IMR-90 (cell line): ENCODE measurements at regions not wholly inside any gene's neighbourhood (a gene's known extent, or its start where the extent isn't known, plus 50 kb on each side); places are given as distances from the start of the nearest gene placed in this dataset.

Experiments used
- ATAC-seq: fragments of 200-7000 bp; cut with Tn5 transposase; 2 replicates; pipeline ENCODE4 v1.9.1; 2020; ENCODE audit warnings: low read depth, mild to moderate bottlenecking, moderate library complexity
- BruUV-seq: library from RNA; stranded (reverse); fragments of 400-500 nt; replicated peaks from 2 replicates; lab custom pipeline; 2021; lab: Mats Ljungman, UMichigan
- CTCF ChIA-PET: fragments of 300-600 bp; formaldehyde crosslinking; extraction: SDS; loops from one replicate; lab custom pipeline; 2021; ENCODE audit warnings: antibody characterized with exemption; lab: Yijun Ruan, JAX
- POLR2A ChIA-PET: fragments of 300-600 bp; sonication (Branson Sonifier 250); formaldehyde crosslinking; loops from one replicate; lab custom pipeline; 2022; ENCODE audit warnings: antibody characterized with exemption; ENCODE audit not compliant: unreplicated experiment; lab: Charles Lee
- DNase-seq: peaks from one replicate; pipeline ENCODE4 v3.0.0; 2013
- H2AFZ ChIP-seq: replicated peaks from 2 replicates; pipeline ENCODE3; 2013; ENCODE audit warnings: low read length, mild to moderate bottlenecking; ENCODE audit not compliant: poor library complexity
- H2AK5ac ChIP-seq: 2 replicates; pipeline ENCODE4 v1.6.1; 2013; ENCODE audit warnings: low read depth, low read length, inconsistent platforms
- H2AK9ac ChIP-seq: replicated peaks from 2 replicates; pipeline ENCODE3; 2013; ENCODE audit warnings: mild to moderate bottlenecking, low read depth, low read length, moderate library complexity; ENCODE audit not compliant: poor library complexity
- H2BK120ac ChIP-seq: 2 replicates; pipeline ENCODE4 v1.6.1; 2013; ENCODE audit warnings: low read depth, low read length, inconsistent platforms
- H2BK15ac ChIP-seq: 3 replicates; pipeline ENCODE4 v1.6.1; 2013; ENCODE audit warnings: low read depth, low read length, inconsistent platforms
- H2BK20ac ChIP-seq: 2 replicates; pipeline ENCODE4 v1.6.1; 2013; ENCODE audit warnings: low read depth, mild to moderate bottlenecking, inconsistent platforms, low read length, moderate library complexity
- H2BK5ac ChIP-seq: 2 replicates; pipeline ENCODE4 v1.6.1; 2013; ENCODE audit warnings: mild to moderate bottlenecking, low read depth, low read length, inconsistent platforms; ENCODE audit not compliant: poor library complexity, severe bottlenecking
- H3K14ac ChIP-seq: replicated peaks from 2 replicates; pipeline ENCODE4 v1.6.1; 2013; ENCODE audit warnings: low read depth, low read length, inconsistent platforms
- H3K18ac ChIP-seq: 2 replicates; pipeline ENCODE4 v1.6.1; 2013; ENCODE audit warnings: low read depth, low read length, control low read depth
- H3K23ac ChIP-seq: 2 replicates; pipeline ENCODE4 v1.6.1; 2013; ENCODE audit warnings: low read depth, low read length, inconsistent platforms
- H3K27ac ChIP-seq: 2 replicates; pipeline ENCODE4 v1.5.1; 2013; ENCODE audit warnings: mild to moderate bottlenecking, control low read depth, low read length; ENCODE audit not compliant: insufficient read depth
- H3K27me3 ChIP-seq: 2 replicates; pipeline ENCODE4 v1.6.1; 2013; ENCODE audit warnings: low read length; ENCODE audit not compliant: control insufficient read depth, insufficient read depth
- H3K36me3 ChIP-seq: 2 replicates; pipeline ENCODE4 v1.6.1; 2013; ENCODE audit warnings: low read length, mixed read lengths; ENCODE audit not compliant: control insufficient read depth, insufficient read depth
- H3K4ac ChIP-seq: 2 replicates; pipeline ENCODE4 v1.6.1; 2013; ENCODE audit warnings: low read depth, low read length, inconsistent platforms
- H3K4me1 ChIP-seq: 2 replicates; pipeline ENCODE4 v1.6.1; 2013; ENCODE audit warnings: low read length, mixed read lengths; ENCODE audit not compliant: control insufficient read depth, insufficient read depth
- H3K4me2 ChIP-seq: 2 replicates; pipeline ENCODE4 v1.6.1; 2013; ENCODE audit warnings: low read depth, mild to moderate bottlenecking, control low read depth, low read length, moderate library complexity
- H3K4me3 ChIP-seq: 2 replicates; pipeline ENCODE4 v1.5.1; 2013; ENCODE audit warnings: low read depth, mild to moderate bottlenecking, control low read depth, low read length, moderate library complexity; ENCODE audit not compliant: insufficient read depth
- H3K56ac ChIP-seq: 2 replicates; pipeline ENCODE4 v1.6.1; 2013; ENCODE audit warnings: low read length, inconsistent platforms; ENCODE audit not compliant: insufficient read depth; ENCODE audit errors: extremely low read depth
- H3K79me1 ChIP-seq, 2 experiments: 2 replicates each; pipeline ENCODE4 v1.6.1; 2013; ENCODE audit warnings: low read length in 2 of 2, inconsistent platforms in 1 of 2, low read depth in 1 of 2
- H3K9ac ChIP-seq: 2 replicates; pipeline ENCODE4 v1.6.1; 2013; ENCODE audit warnings: low read depth, low read length, control low read depth
- H3K9me1 ChIP-seq: 2 replicates; pipeline ENCODE4 v1.6.1; 2013; ENCODE audit warnings: low read length, inconsistent platforms; ENCODE audit not compliant: insufficient read depth
- H3K9me3 ChIP-seq: 2 replicates; pipeline ENCODE4 v1.6.1; 2013; ENCODE audit warnings: low read length; ENCODE audit not compliant: control insufficient read depth, insufficient read depth
- H4K20me1 ChIP-seq: 2 replicates; pipeline ENCODE4 v1.6.1; 2013; ENCODE audit warnings: low read length, inconsistent platforms; ENCODE audit not compliant: insufficient read depth
- H4K5ac ChIP-seq: 2 replicates; pipeline ENCODE4 v1.6.1; 2013; ENCODE audit warnings: mild to moderate bottlenecking, low read depth, low read length, control low read depth
- H4K8ac ChIP-seq, 2 experiments: 2 replicates each; pipeline ENCODE4 v1.6.1; 2013; ENCODE audit warnings: low read depth in 2 of 2, low read length in 2 of 2, control low read depth in 1 of 2, inconsistent platforms in 1 of 2
- H4K91ac ChIP-seq: 2 replicates; pipeline ENCODE4 v1.6.1; 2013; ENCODE audit warnings: low read depth, low read length, inconsistent platforms; ENCODE audit not compliant: insufficient read depth
- MAFK ChIP-seq: IDR thresholded peaks from 2 replicates; pipeline ENCODE4 v1.6.1; 2012; ENCODE audit warnings: low read depth, low read length, improper control_type of control experiment
- POLR2A ChIP-seq: IDR thresholded peaks from 2 replicates; pipeline ENCODE4 v1.6.1; 2012; ENCODE audit warnings: mild to moderate bottlenecking, low read depth, low read length
- RFX5 ChIP-seq: IDR thresholded peaks from 2 replicates; pipeline ENCODE4 v1.8.0; 2012; ENCODE audit warnings: low read depth, mild to moderate bottlenecking, low read length, moderate library complexity
- WGBS, 2 experiments: methylation state at CpG; one replicate each; pipeline versions ENCODE4 v1.1.5 to v1.1.7; 2013; ENCODE audit warnings: missing lambda C conversion rate in 2 of 2; ENCODE audit not compliant: insufficient read length in 1 of 2; ENCODE audit errors: extremely low coverage in 2 of 2; 5-methylcytosine and 5-hydroxymethylcytosine counted together
- dilution Hi-C: fragments of 300-500 bp; cut with HindIII; formaldehyde crosslinking; loops from one replicate; pipeline ENCODE4 v1.14.3; 2018; ENCODE audit warnings: low sequenced_read_pairs; ENCODE audit not compliant: unreplicated experiment
- in situ Hi-C: fragments of 300-500 bp; cut with MboI; formaldehyde crosslinking; loops from 3 replicates; pipeline ENCODE4 v1.14.3; 2019; ENCODE audit warnings: low sequenced_read_pairs, inconsistent platforms, mixed read lengths
- intact Hi-C: fragments of 100-400 bp; cut with micrococcal nuclease; formaldehyde crosslinking; loops from 2 replicates; pipeline ENCODE4 v1.10.0; 2022

- Histone ChIP-seq H3K56ac (no peak overlapping the region), H3K4ac (no peak overlapping the region), H3K27me3 (peaks cover 2% of the 10 kb centered on the region; the same call in 1 of the 2 replicates), H3K9me3 (peaks cover 6% of the 10 kb centered on the region), H2AK5ac (no peak overlapping the region), H2BK5ac (no peak overlapping the region), H3K9me1 (peaks cover 4% of the 10 kb centered on the region), H4K20me1 (no peaks in the 10 kb centered on the region), H3K36me3 (no peaks in the 10 kb centered on the region), H4K91ac (no peak overlapping the region), H2AK9ac (no peak overlapping the region), H4K8ac (no peak overlapping the region), H3K79me1 (no peaks in the 10 kb centered on the region), H2BK20ac (no peak overlapping the region), H3K4me2 (no peak overlapping the region), H3K18ac (no peak overlapping the region), H3K27ac (no peak overlapping the region), H3K4me3 (no peak overlapping the region), H2BK15ac (no peak overlapping the region), H4K5ac (no peak overlapping the region), H3K4me1 (peaks cover 2% of the 10 kb centered on the region), H2BK120ac (no peak overlapping the region), H3K23ac (no peak overlapping the region), H2AFZ (no peak overlapping the region), H3K14ac (no peak overlapping the region), H3K9ac (no peak overlapping the region)
- TF ChIP-seq RFX5 = no peak
- peak; percentile 76 for TF ChIP-seq MAFK
- no peak for TF ChIP-seq POLR2A
- dilution Hi-C loops (no loop called here), intact Hi-C loops (no loop called here), in situ Hi-C loops (no loop called here)
- ChIA-PET CTCF (no interaction called here), POLR2A (no interaction called here)
- 83% methylated on average over 1 of the region's 4 CpGs; no CpG with 5 or more reads in 1 of the 2 experiments for WGBS, 2 experiments
- no TSS peak for BruUV-seq
- DNase-seq = no peak
- ATAC-seq = no peak
Measured at GRCh38 chr10:78165172-78165571, 131.5 kb downstream of the RPS24 start.
